HFFc6 (cell line): ENCODE measurements at regions not wholly inside any gene's neighbourhood (a gene's known extent, or its start where the extent isn't known, plus 50 kb on each side); places are given as distances from the start of the nearest gene placed in this dataset.

Experiments
- DNase-seq: peaks from one replicate; pipeline ENCODE4 v3.0.0-alpha.2; 2018
- H3K27ac Mint-ChIP-seq: 2 replicates; pipeline ENCODE4 v1.8.0; 2020; ENCODE audit warnings: mild to moderate bottlenecking, mixed read lengths
- H3K27me3 Mint-ChIP-seq: 2 replicates; pipeline ENCODE4 v1.8.0; 2021; ENCODE audit warnings: mild to moderate bottlenecking, moderate library complexity, mixed read lengths; ENCODE audit not compliant: insufficient read depth
- H3K36me3 Mint-ChIP-seq: 2 replicates; pipeline ENCODE4 v1.8.0; 2021; ENCODE audit warnings: low read depth, mixed read lengths
- H3K4me1 Mint-ChIP-seq: 2 replicates; pipeline ENCODE4 v1.8.0; 2020; ENCODE audit warnings: low read depth, mixed read lengths
- H3K4me3 Mint-ChIP-seq: 2 replicates; pipeline ENCODE4 v1.8.0; 2020; ENCODE audit warnings: mild to moderate bottlenecking, moderate library complexity, mixed read lengths
- H3K9me3 Mint-ChIP-seq: 2 replicates; pipeline ENCODE4 v1.8.0; 2020; ENCODE audit warnings: mild to moderate bottlenecking, mixed read lengths
- CTCF ChIP-seq: fragments of 200-600 bp; sonication (generic); IDR thresholded peaks from 2 replicates; pipeline ENCODE4 v1.5.0; 2021; ENCODE audit warnings: antibody characterized with exemption, mild to moderate bottlenecking

- Mint-ChIP-seq H3K4me3 (no peak overlapping the region), H3K9me3 (no peaks in the 10 kb centered on the region; the same call in 1 of the 2 replicates), H3K27ac (no peak overlapping the region), H3K36me3 (no peaks in the 10 kb centered on the region), H3K27me3 (no peaks in the 10 kb centered on the region), H3K4me1 (no peaks in the 10 kb centered on the region)
- TF ChIP-seq CTCF: no peak
- DNase-seq: no peak
Measured at GRCh38 chr11:109730669-109731068, 308.7 kb downstream of the C11orf87 start.

GRCh38 chr11:109731451-109731850 is 309.5 kb downstream of the C11orf87 start:
- Mint-ChIP-seq H3K36me3 (no peaks in the 10 kb centered on the region), H3K27me3 (no peaks in the 10 kb centered on the region), H3K4me3 (no peak overlapping the region), H3K9me3 (no peaks in the 10 kb centered on the region; the same call in 1 of the 2 replicates), H3K27ac (no peak overlapping the region), H3K4me1 (no peaks in the 10 kb centered on the region)
- DNase-seq: no peak
- TF ChIP-seq CTCF: no peak

- H3K9me3 Mint-ChIP-seq: no peaks in the 10 kb centered on the region; the same call in 1 of the 2 replicates
- no peaks in the 10 kb centered on the region for H3K27me3 Mint-ChIP-seq
- TF ChIP-seq CTCF: no peak
- peak; percentile 5 for DNase-seq
- no peak overlapping the region for H3K27ac Mint-ChIP-seq
- no peaks in the 10 kb centered on the region for H3K4me1 Mint-ChIP-seq
- no peaks in the 10 kb centered on the region for H3K36me3 Mint-ChIP-seq
- no peak overlapping the region for H3K4me3 Mint-ChIP-seq
Measured at GRCh38 chr11:109733245-109733644, 311.3 kb downstream of the C11orf87 start.

GRCh38 chr11:109734566-109734965 is 312.6 kb downstream of the C11orf87 start:
- no peaks in the 10 kb centered on the region for H3K27me3 Mint-ChIP-seq
- no peak overlapping the region for H3K4me3 Mint-ChIP-seq
- TF ChIP-seq CTCF: no peak
- no peaks in the 10 kb centered on the region for H3K36me3 Mint-ChIP-seq
- H3K9me3 Mint-ChIP-seq: no peaks in the 10 kb centered on the region; the same call in 1 of the 2 replicates
- H3K4me1 Mint-ChIP-seq: no peaks in the 10 kb centered on the region; the same call in 1 of the 2 replicates
- H3K27ac Mint-ChIP-seq: no peak overlapping the region
- DNase-seq: no peak

GRCh38 chr11:109735128-109735527 is 313.1 kb downstream of the C11orf87 start:
- DNase-seq: no peak
- H3K27ac Mint-ChIP-seq: no peak overlapping the region
- no peaks in the 10 kb centered on the region; the same call in 1 of the 2 replicates for H3K9me3 Mint-ChIP-seq
- no peaks in the 10 kb centered on the region for H3K36me3 Mint-ChIP-seq
- no peaks in the 10 kb centered on the region for H3K27me3 Mint-ChIP-seq
- no peaks in the 10 kb centered on the region; the same call in 1 of the 2 replicates for H3K4me1 Mint-ChIP-seq
- H3K4me3 Mint-ChIP-seq: no peak overlapping the region
- no peak for TF ChIP-seq CTCF

GRCh38 chr11:109739379-109739778 is 317.4 kb downstream of the C11orf87 start:
- Mint-ChIP-seq H3K27me3 (no peaks in the 10 kb centered on the region), H3K36me3 (no peaks in the 10 kb centered on the region), H3K4me3 (no peak overlapping the region), H3K9me3 (no peaks in the 10 kb centered on the region; the same call in 1 of the 2 replicates), H3K27ac (no peak overlapping the region), H3K4me1 (no peaks in the 10 kb centered on the region; the same call in 1 of the 2 replicates)
- TF ChIP-seq CTCF: no peak
- no peak for DNase-seq
